GM23338 (cell line): ENCODE measurements at regions not wholly inside any gene's neighbourhood (a gene's known extent, or its start where the extent isn't known, plus 50 kb on each side); places are given as distances from the start of the nearest gene placed in this dataset.

ENCODE experiments used
- ATAC-seq: fragments of 200-7000 bp; cut with Tn5 transposase; 3 replicates; pipeline ENCODE4 v1.9.1; 2020
- DNase-seq: peaks from one replicate; pipeline ENCODE4 v3.0.0-alpha.2; 2015; ENCODE audit warnings: low spot score
- H2AFZ ChIP-seq: fragments of 200-600 bp; sonication (generic); 2 replicates; pipeline ENCODE4 v1.8.0; 2016; ENCODE audit warnings: antibody characterized with exemption, mild to moderate bottlenecking, moderate library complexity
- H3F3A ChIP-seq: fragments of 200-600 bp; sonication (generic); replicated peaks from 2 replicates; pipeline ENCODE4 v1.8.0; 2017; ENCODE audit warnings: antibody characterized with exemption, mixed run types, low read depth
- H3K27ac ChIP-seq: fragments of 200-600 bp; sonication (generic); 2 replicates; pipeline ENCODE4 v1.6.1; 2016; ENCODE audit warnings: low read depth
- H3K27me3 ChIP-seq: fragments of 200-600 bp; sonication (generic); 2 replicates; pipeline ENCODE4 v1.8.0; 2016; ENCODE audit warnings: mild to moderate bottlenecking, mixed run types, moderate library complexity; ENCODE audit not compliant: insufficient read depth
- H3K36me3 ChIP-seq: fragments of 200-600 bp; sonication (generic); 2 replicates; pipeline ENCODE4 v1.8.0; 2016; ENCODE audit warnings: mild to moderate bottlenecking; ENCODE audit not compliant: insufficient read depth
- H3K4me1 ChIP-seq: fragments of 200-600 bp; sonication (generic); 2 replicates; pipeline ENCODE4 v1.8.0; 2016; ENCODE audit warnings: mild to moderate bottlenecking, moderate library complexity; ENCODE audit not compliant: insufficient read depth
- H3K4me2 ChIP-seq: fragments of 200-600 bp; sonication (generic); 2 replicates; pipeline ENCODE4 v1.7.1; 2017; ENCODE audit warnings: mixed run types
- H3K4me3 ChIP-seq: fragments of 200-600 bp; sonication (generic); 2 replicates; pipeline ENCODE4 v1.6.1; 2016; ENCODE audit warnings: mixed run types
- H3K79me2 ChIP-seq: fragments of 200-600 bp; sonication (generic); replicated peaks from 2 replicates; pipeline ENCODE4 v1.8.0; 2017; ENCODE audit warnings: mild to moderate bottlenecking; ENCODE audit not compliant: insufficient read depth
- H3K9me2 ChIP-seq: fragments of 200-600 bp; sonication (generic); 2 replicates; pipeline ENCODE4 v1.8.0; 2017; ENCODE audit not compliant: insufficient read depth
- H4K20me1 ChIP-seq: fragments of 200-600 bp; sonication (generic); replicated peaks from 2 replicates; pipeline ENCODE4 v1.8.0; 2017; ENCODE audit warnings: mild to moderate bottlenecking; ENCODE audit not compliant: insufficient read depth
- H3K27ac Mint-ChIP-seq: 2 replicates; pipeline ENCODE4 v1.8.0; 2020; ENCODE audit warnings: inconsistent platforms, mild to moderate bottlenecking, moderate library complexity, mixed read lengths
- H3K27me3 Mint-ChIP-seq: 3 replicates; pipeline ENCODE4 v1.8.0; 2022; ENCODE audit warnings: low read depth, mild to moderate bottlenecking, moderate library complexity, mixed read lengths, inconsistent platforms; ENCODE audit not compliant: insufficient read depth, poor library complexity
- H3K36me3 Mint-ChIP-seq: 3 replicates; pipeline ENCODE4 v1.8.0; 2021; ENCODE audit warnings: low read depth, mild to moderate bottlenecking, inconsistent platforms, moderate library complexity, mixed read lengths
- H3K4me1 Mint-ChIP-seq: 3 replicates; pipeline ENCODE4 v1.8.0; 2020; ENCODE audit warnings: mild to moderate bottlenecking, inconsistent platforms, mixed read lengths
- H3K4me3 Mint-ChIP-seq: 3 replicates; pipeline ENCODE4 v1.8.0; 2021; ENCODE audit warnings: moderate library complexity, mild to moderate bottlenecking, inconsistent platforms, mixed read lengths
- H3K9me3 Mint-ChIP-seq: 3 replicates; pipeline ENCODE4 v1.8.0; 2020; ENCODE audit warnings: moderate library complexity, mild to moderate bottlenecking, inconsistent platforms, mixed read lengths
- EZH2 ChIP-seq: fragments of 200-600 bp; sonication (generic); IDR thresholded peaks from one replicate; pipeline ENCODE4 v1.8.0; 2017; ENCODE audit warnings: antibody characterized with exemption, mild to moderate bottlenecking, low read depth; ENCODE audit not compliant: unreplicated experiment
- EZH2phosphoT487 ChIP-seq: fragments of 200-600 bp; sonication (generic); IDR thresholded peaks from one replicate; pipeline ENCODE4 v1.8.1; 2018; ENCODE audit warnings: antibody characterized with exemption; ENCODE audit not compliant: unreplicated experiment
- JUNB ChIP-seq: IDR thresholded peaks from one replicate; pipeline ENCODE4 v1.6.1; 2016; ENCODE audit warnings: antibody characterized with exemption; ENCODE audit not compliant: unreplicated experiment
- NANOG ChIP-seq: IDR thresholded peaks from 2 replicates; pipeline ENCODE4 v1.6.1; 2016; ENCODE audit warnings: antibody characterized with exemption, borderline replicate concordance
- POLR2AphosphoS5 ChIP-seq: IDR thresholded peaks from 2 replicates; pipeline ENCODE4 v1.6.1; 2016; ENCODE audit warnings: antibody characterized with exemption, low read depth
- ZNF331 ChIP-seq: fragments of 250-450 bp; sonication (Bioruptor Pico); IDR thresholded peaks from 2 replicates; pipeline ENCODE4 v1.5.0; 2020; ENCODE audit warnings: low read depth, mild to moderate bottlenecking, moderate library complexity
- TF ChIP-seq, protein P1 (sequence below), 2 experiments: fragments of 200-600 bp in 1 of 2; sonication (generic) in 1 of 2; conservative IDR thresholded peaks; 2 replicates each; pipeline versions ENCODE4 v1.5.1 to v1.6.1; 2016 to 2017; ENCODE audit warnings: antibody characterized with exemption in 2 of 2, low read depth in 2 of 2, mild to moderate bottlenecking in 2 of 2, moderate library complexity in 1 of 2
- TF ChIP-seq, protein P2 (sequence below): IDR thresholded peaks from 2 replicates; pipeline ENCODE4 v1.6.1; 2016; ENCODE audit warnings: antibody characterized with exemption
- TF ChIP-seq, protein P3 (sequence below): fragments of 250-450 bp; sonication (Bioruptor Pico); IDR thresholded peaks from 2 replicates; pipeline ENCODE4 v1.5.0; 2020; ENCODE audit warnings: mild to moderate bottlenecking, moderate library complexity

DNA sequence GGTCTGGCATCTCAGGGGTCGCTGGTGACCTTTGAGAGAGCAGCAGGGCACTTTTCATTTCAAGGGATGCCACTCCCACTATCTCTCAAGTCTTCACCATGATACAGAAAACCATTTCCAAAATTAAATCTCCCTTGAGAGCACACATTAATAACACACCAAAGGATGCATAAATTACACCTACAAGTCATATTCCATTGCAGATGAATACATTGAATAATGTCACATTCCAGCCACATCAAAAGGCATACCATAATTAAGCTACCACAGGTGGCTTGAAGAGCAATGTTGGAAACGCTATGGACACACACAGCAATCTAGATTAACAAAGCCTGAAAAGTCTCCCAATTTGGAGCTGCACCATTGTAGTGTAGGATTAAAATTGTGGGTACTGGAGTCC is 353.3 kb upstream of the ZMIZ1 start:
- H3K9me2 ChIP-seq: no peaks in the 10 kb centered on the region
- H3K4me3 ChIP-seq: no peak overlapping the region
- no peaks in the 10 kb centered on the region for H3K4me1 ChIP-seq
- no peaks in the 10 kb centered on the region for H3K27me3 ChIP-seq
- TF ChIP-seq POLR2AphosphoS5: no peak
- TF ChIP-seq EZH2: no peak
- TF ChIP-seq, protein P1, sequence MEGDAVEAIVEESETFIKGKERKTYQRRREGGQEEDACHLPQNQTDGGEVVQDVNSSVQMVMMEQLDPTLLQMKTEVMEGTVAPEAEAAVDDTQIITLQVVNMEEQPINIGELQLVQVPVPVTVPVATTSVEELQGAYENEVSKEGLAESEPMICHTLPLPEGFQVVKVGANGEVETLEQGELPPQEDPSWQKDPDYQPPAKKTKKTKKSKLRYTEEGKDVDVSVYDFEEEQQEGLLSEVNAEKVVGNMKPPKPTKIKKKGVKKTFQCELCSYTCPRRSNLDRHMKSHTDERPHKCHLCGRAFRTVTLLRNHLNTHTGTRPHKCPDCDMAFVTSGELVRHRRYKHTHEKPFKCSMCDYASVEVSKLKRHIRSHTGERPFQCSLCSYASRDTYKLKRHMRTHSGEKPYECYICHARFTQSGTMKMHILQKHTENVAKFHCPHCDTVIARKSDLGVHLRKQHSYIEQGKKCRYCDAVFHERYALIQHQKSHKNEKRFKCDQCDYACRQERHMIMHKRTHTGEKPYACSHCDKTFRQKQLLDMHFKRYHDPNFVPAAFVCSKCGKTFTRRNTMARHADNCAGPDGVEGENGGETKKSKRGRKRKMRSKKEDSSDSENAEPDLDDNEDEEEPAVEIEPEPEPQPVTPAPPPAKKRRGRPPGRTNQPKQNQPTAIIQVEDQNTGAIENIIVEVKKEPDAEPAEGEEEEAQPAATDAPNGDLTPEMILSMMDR (conservative IDR thresholded peaks at IDR 0.05; ENCODE audit: low read depth in 2 of 2): no peak
- DNase-seq (no peak), ATAC-seq (no peak)
- no peaks in the 10 kb centered on the region for H3K36me3 ChIP-seq
- no peaks in the 10 kb centered on the region for H4K20me1 ChIP-seq
- H3K27ac ChIP-seq: no peak overlapping the region
- no peak overlapping the region for H2AFZ ChIP-seq
- H3K27me3 Mint-ChIP-seq: peaks cover 3% of the 10 kb centered on the region
- no peak overlapping the region for H3K27ac Mint-ChIP-seq
- no peak overlapping the region for H3K4me3 Mint-ChIP-seq
- no peak overlapping the region for H3K4me2 ChIP-seq
- H3K36me3 Mint-ChIP-seq: no peaks in the 10 kb centered on the region
- H3K79me2 ChIP-seq: no peaks in the 10 kb centered on the region
- peaks cover 10% of the 10 kb centered on the region; the same call in 2 of the 3 replicates for H3K4me1 Mint-ChIP-seq
- no peaks in the 10 kb centered on the region for H3F3A ChIP-seq
- H3K9me3 Mint-ChIP-seq: no peaks in the 10 kb centered on the region

DNA sequence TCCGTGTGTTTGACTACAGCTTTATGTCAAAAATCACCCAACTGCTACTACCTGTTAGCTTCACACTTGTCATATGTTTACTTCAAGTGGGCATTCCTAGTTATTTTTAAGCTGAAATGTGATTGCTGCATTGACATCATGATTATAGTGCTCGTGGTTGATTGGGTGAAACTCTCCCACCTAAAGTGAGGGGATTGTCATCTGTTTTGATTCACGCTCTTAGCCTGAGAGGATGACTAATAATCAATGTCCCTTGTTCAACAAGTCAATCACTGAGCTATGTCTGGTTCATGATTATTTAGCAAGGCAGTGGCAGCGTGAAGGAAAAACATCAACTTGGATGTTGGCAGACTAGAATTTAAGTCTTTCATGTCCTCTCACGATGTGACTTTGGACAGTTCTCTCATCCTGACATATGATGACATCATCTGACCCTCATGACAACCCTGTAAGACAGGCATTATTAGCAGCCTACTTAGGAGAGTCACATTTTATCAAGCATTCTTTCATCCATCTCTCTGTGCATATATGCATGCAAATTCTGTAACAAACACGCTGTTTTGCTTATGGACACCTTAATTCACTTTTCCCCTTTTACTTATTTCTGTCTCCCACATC is 352.6 kb upstream of the ZMIZ1 start:
- DNase-seq: no peak
- H3K4me3 ChIP-seq: no peak overlapping the region
- H3K79me2 ChIP-seq: no peaks in the 10 kb centered on the region
- Mint-ChIP-seq H3K4me3 (no peak overlapping the region), H3K27ac (no peak overlapping the region), H3K36me3 (no peaks in the 10 kb centered on the region), H3K9me3 (no peaks in the 10 kb centered on the region), H3K27me3 (peaks cover 6% of the 10 kb centered on the region), H3K4me1 (peaks cover 10% of the 10 kb centered on the region; the same call in 2 of the 3 replicates)
- H3K36me3 ChIP-seq: no peaks in the 10 kb centered on the region
- no peak overlapping the region for H3K27ac ChIP-seq
- H3K27me3 ChIP-seq: no peaks in the 10 kb centered on the region
- no peaks in the 10 kb centered on the region for H3K9me2 ChIP-seq
- ATAC-seq: no peak
- no peaks in the 10 kb centered on the region for H4K20me1 ChIP-seq
- H3K4me1 ChIP-seq: no peaks in the 10 kb centered on the region
- no peaks in the 10 kb centered on the region for H3F3A ChIP-seq
- H2AFZ ChIP-seq: no peak overlapping the region
- no peak overlapping the region for H3K4me2 ChIP-seq
- TF ChIP-seq, protein P2, sequence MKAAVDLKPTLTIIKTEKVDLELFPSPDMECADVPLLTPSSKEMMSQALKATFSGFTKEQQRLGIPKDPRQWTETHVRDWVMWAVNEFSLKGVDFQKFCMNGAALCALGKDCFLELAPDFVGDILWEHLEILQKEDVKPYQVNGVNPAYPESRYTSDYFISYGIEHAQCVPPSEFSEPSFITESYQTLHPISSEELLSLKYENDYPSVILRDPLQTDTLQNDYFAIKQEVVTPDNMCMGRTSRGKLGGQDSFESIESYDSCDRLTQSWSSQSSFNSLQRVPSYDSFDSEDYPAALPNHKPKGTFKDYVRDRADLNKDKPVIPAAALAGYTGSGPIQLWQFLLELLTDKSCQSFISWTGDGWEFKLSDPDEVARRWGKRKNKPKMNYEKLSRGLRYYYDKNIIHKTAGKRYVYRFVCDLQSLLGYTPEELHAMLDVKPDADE: no peak
- TF ChIP-seq EZH2 (no peak), EZH2phosphoT487 (no peak), ZNF331 (CRISPR knock-in tag) (no peak), JUNB (no peak), NANOG (no peak)
- TF ChIP-seq, protein P3, sequence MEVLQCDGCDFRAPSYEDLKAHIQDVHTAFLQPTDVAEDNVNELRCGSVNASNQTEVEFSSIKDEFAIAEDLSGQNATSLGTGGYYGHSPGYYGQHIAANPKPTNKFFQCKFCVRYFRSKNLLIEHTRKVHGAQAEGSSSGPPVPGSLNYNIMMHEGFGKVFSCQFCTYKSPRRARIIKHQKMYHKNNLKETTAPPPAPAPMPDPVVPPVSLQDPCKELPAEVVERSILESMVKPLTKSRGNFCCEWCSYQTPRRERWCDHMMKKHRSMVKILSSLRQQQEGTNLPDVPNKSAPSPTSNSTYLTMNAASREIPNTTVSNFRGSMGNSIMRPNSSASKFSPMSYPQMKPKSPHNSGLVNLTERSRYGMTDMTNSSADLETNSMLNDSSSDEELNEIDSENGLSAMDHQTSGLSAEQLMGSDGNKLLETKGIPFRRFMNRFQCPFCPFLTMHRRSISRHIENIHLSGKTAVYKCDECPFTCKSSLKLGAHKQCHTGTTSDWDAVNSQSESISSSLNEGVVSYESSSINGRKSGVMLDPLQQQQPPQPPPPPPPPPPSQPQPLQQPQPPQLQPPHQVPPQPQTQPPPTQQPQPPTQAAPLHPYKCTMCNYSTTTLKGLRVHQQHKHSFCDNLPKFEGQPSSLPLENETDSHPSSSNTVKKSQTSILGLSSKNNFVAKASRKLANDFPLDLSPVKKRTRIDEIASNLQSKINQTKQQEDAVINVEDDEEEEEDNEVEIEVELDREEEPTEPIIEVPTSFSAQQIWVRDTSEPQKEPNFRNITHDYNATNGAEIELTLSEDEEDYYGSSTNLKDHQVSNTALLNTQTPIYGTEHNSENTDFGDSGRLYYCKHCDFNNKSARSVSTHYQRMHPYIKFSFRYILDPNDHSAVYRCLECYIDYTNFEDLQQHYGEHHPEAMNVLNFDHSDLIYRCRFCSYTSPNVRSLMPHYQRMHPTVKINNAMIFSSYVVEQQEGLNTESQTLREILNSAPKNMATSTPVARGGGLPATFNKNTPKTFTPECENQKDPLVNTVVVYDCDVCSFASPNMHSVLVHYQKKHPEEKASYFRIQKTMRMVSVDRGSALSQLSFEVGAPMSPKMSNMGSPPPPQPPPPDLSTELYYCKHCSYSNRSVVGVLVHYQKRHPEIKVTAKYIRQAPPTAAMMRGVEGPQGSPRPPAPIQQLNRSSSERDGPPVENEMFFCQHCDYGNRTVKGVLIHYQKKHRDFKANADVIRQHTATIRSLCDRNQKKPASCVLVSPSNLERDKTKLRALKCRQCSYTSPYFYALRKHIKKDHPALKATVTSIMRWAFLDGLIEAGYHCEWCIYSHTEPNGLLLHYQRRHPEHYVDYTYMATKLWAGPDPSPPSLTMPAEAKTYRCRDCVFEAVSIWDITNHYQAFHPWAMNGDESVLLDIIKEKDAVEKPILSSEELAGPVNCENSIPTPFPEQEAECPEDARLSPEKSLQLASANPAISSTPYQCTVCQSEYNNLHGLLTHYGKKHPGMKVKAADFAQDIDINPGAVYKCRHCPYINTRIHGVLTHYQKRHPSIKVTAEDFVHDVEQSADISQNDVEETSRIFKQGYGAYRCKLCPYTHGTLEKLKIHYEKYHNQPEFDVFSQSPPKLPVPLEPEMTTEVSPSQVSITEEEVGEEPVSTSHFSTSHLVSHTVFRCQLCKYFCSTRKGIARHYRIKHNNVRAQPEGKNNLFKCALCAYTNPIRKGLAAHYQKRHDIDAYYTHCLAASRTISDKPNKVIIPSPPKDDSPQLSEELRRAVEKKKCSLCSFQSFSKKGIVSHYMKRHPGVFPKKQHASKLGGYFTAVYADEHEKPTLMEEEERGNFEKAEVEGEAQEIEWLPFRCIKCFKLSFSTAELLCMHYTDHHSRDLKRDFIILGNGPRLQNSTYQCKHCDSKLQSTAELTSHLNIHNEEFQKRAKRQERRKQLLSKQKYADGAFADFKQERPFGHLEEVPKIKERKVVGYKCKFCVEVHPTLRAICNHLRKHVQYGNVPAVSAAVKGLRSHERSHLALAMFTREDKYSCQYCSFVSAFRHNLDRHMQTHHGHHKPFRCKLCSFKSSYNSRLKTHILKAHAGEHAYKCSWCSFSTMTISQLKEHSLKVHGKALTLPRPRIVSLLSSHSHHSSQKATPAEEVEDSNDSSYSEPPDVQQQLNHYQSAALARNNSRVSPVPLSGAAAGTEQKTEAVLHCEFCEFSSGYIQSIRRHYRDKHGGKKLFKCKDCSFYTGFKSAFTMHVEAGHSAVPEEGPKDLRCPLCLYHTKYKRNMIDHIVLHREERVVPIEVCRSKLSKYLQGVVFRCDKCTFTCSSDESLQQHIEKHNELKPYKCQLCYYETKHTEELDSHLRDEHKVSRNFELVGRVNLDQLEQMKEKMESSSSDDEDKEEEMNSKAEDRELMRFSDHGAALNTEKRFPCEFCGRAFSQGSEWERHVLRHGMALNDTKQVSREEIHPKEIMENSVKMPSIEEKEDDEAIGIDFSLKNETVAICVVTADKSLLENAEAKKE (CRISPR knock-in tag): no peak
